HG03175 (cell line): ENCODE measurements at regions not wholly inside any gene's neighbourhood (a gene's known extent, or its start where the extent isn't known, plus 50 kb on each side); places are given as distances from the start of the nearest gene placed in this dataset.
"Not testable (repeated sequence)": the region's sequence is repeated elsewhere in the genome, so short reads cannot be mapped to it uniquely, and the experiment has no call there.

Experiments
- ATAC-seq: cut with Tn5 transposase; IDR thresholded peaks from one replicate; pipeline ENCODE4 v1.9.1; 2021; ENCODE audit warnings: mild to moderate bottlenecking, moderate library complexity; ENCODE audit not compliant: unreplicated experiment

DNA sequence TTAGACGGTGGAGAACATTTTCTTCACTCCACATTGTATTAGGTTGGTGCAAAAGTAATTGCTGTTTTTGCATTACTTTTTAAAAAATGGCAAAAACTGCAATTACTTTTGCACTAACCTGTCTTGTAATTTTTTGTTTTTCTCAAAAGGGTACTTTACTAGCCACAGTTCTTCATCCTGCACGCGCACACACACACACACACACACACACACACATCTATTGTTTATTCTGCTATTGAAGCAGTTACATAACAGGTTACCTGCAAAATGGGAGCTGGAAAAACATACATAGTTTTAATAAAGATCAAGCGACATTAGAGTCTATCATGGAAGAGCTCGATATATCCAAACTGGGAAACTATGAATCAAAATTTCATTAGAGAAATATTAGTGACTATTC, 235.2 kb downstream of the SIM1 start:
- ATAC-seq: no peak

DNA sequence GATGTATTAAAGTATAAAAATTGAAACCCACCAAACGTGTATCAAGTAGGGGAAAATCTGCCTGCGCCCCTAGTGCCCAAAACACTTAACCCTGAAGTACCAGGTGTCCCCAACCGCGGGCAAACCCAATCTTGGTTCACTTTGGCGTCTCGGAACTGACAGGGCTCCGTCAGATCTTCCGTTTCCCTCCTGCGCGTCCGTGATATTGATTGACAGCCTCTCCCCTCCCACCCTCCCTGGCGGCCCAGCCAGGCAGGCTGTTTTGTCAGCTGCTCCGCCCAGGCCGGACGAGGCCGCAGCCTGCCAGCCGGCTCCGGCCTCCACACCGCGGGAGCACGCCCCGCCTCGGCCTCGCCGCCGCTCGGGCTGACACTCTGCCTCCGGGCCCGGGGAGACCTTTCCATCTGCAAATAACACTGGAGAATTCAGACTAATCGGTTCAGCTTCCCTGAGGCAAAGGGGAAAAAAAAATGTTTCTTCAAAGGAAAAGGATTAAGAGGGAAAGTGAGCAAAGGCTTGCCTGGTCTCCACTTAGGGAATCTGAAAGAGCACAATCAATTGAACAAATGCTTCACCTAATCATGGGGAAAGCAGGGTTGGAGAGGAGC, 234.9 kb upstream of the MCHR2 start:
- ATAC-seq: peak; percentile 100

DNA sequence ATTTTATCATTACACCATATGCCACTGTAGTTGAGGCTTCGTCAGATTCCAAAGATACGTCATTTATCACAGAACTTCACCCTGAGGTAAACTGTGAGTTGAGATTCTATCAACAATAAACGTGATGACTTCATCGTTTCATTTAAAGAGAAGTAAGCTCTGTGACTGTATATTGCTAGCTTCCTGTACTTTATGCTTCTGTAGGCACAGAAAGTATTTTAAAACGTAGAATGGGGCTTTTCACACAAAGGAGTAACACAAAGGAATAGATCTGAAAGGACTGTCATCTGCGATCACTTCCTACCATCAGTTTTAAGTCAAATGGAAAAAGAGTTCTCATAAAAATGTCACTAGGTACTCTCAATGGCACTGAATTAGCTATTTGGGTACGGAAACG, 234.4 kb upstream of the MCHR2 start:
- ATAC-seq: peak; percentile 15

DNA sequence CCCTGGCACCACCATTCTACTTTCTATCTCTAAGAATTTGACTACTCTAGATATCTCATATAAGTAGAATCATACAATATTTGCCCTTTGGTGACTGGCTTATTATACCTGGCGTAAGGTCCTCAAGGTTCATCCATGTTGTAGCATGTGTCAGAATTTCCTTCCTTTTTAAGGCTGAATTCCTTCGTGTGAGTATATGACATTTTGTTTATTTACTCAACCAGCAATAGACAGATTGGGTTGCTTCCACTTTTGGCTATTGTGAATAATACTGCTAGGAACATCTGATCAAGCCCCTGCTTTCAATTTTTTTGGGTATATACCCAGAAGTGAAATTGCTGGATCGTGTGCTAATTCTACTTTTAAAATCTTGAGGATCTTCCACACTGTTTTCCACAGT, 232.8 kb upstream of the MCHR2 start:
- ATAC-seq: no peak

DNA sequence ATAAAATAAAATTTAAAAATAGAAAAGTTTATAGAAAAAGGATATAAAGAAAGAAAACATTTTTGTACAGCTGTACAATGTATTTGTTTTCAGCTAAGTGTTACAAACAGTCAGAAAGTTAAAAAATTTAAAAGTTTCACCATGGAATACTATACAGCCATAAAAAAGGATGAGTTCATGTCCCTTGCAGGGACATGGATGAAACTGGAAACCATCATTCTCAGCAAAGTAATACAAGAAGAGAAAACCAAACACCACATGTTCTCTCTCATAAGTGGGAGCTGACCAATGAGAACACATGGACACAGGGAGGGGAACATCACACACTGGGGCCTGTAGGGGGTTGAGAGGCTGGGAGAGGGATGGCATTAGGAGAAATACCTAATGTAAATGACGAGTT, 229.9 kb upstream of the MCHR2 start:
- not testable (repeated sequence) for ATAC-seq

DNA sequence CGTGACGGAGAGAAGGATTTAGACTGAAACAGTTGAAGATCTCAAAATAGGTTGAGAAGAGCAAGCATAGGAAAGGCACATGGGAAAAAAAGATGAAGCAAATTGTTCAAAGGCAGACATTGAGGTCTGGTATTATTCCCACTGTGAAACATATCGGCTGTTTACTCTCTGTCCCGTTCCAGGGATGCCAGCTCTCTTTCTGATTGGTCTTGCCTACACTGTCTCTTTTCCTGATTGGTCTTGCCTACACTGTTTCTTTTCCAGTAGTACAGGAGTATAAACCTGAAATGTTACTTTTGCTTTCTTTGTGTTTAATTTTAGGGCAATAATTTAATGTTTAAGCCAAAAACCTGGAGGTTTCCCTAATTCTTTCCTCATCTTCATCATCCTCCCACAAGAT, 226.5 kb upstream of the MCHR2 start:
- ATAC-seq: no peak

DNA sequence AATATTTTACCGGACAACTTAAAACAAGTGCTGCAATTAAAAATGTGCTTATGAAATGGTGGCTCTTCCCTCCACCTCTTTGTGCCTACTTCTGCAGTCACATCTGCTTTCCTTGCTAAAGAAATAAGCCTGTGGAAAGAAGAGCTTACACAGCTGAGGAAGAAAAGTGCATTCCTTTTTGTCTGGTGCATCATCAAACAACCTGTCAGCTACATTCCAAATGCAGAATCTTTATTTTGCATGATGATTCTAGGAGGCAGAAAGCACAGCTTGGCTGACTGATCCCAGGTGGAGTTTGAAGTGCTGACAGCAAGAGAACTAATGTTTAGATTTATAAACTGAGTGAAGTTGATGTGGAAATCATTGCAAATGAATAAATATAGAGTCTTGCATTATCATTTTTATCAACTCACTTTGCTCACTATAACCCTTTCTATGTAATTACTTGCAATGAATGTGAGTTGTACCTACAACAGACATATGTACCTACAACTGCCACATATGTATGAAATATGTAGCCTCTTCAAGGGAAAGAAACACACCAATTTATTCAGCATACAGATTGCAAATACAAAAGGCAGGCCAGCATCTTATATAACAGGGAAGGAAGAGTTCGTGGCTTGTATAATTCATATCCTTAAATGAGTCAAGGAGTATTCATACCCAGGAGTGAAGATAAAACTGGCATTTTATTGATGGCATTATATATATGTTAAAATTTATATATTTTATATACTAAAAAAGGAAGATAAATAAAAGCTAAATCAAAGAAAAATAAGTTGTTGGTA, 223.4 kb upstream of the MCHR2 start:
- no peak for ATAC-seq

DNA sequence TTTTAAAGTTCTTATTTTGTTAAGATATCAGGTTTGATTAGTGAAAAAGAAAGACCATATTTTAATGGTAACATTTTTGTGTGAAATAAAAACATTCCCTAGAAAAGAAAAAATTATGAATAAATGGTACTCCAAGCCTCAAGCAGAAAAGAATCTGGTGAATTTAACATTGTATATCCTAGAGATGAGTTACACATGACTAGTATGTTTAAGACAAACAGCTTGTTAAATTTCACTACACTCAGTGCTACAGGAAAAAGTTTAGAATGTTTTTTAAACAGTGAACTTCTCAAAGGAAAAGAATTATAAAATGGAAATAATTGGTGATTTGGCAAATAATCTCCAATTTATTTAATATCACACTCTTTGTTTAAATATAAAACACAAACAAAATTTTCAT, 222.7 kb upstream of the MCHR2 start:
- ATAC-seq: no peak

DNA sequence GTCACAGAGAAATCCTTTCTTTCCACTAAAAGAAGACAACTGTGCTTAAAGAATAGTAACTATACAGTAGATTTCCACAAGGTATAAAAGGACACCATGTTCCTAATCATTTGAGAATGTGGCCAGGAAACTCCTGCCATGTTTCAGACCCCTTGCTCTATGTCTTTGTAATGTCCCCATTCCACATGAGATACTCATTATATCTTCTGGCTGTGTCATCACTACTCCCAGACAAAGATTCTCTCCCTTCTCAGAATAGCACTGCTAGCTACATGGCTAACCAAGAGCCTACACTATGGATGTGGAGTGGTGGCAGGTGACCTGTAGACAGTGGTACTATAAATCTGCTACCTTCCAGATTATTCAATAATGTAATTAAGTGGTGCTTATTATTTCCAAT, 218.1 kb upstream of the MCHR2 start:
- no peak for ATAC-seq

DNA sequence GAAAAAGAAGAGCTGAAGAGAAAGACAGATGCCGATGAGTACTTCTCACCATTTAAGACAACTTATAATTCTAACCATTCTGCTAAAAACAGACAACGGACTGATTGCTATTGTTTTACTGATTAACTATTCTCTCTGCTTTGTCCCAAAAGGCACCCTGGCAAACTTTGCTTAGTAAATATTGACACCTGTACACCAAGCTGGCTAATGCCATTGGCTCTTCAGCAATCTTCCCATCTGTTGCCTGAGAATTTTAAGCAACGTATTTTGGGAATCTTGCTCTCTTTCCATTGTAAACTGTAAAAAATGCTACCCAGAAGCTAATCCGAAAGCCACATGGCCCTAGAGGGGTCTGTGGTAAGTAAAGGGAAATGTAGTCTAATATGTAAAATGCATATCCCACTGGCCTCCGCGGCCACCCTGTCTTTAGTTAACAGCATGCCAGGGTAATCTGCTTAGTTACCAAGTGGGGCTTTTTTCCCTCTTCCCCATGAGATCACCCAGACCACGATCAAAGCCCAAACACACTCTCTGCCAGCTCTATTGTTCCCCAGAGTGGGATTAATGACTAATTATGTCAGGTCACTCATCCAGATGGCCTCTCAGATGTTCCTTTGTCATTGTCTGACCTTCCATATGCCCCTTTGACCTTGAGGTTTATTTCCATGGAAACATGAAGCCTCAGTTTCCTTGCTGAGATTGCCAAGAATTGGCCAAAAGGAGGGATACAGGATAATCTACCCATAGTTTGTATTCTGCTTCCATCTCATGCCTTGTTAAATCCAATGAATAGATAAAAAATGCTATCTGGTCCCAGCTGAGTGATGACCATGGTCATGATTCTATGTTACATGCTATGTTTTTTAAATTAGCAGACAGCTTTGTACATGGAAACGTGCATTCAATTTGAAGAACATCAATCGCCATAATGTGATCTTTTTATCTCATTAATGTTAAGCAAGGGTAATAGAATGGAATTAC, 216.4 kb upstream of the MCHR2 start:
- ATAC-seq: no peak

DNA sequence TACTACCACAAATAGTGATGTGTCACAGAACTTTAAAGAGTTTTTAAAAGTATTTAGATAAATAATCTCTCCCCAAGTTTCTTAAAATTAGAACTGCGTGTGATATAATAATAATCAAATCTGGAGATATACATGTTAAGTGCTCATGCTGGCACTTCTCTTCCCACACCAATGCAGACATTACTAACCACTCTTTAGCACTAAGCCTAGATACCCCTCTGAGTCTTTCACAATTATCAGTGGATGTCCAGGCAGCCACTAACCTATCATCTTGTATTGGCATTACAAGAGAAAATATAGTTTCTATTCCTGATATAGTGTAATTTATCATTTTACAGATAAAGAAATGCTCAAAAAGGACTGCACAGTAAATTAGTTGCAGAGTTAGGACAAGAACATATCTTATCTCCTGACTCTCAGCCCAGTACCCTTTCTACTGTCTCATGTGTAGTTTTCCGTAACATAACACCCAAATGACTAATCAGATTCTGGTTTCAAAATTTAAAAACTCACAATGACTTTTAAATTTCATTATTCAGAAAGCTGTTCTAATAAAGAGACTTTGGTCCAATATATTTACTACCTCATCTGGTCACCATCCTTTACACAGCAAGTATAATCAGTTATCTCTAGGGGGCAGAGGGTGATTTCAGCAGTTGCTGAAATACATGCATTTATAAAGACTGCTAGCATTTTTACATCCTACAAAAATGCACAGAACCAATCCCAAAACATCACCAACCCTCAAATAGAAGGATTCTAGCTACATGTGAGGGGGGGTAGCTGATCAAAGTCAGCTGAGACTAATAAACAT, 215.5 kb upstream of the MCHR2 start:
- no peak for ATAC-seq

DNA sequence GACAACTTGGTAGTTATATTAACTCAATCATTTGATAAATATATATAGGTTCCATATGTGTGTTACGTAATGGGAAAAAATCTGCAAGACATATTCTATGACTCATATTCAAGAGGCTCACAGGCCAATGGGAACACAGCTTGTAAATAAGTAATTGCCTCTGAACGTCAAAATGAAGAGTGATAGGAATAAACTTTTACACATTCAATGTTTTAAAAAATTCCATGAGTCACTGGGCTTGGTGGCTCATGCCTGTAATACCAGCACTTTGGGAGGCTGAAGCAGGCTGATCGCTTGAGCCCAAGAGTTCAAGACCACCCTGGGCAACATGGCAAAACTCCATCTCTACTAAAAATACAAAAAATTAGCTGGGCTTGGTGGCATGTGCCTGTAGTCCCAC, 209.4 kb upstream of the MCHR2 start:
- ATAC-seq: no peak

DNA sequence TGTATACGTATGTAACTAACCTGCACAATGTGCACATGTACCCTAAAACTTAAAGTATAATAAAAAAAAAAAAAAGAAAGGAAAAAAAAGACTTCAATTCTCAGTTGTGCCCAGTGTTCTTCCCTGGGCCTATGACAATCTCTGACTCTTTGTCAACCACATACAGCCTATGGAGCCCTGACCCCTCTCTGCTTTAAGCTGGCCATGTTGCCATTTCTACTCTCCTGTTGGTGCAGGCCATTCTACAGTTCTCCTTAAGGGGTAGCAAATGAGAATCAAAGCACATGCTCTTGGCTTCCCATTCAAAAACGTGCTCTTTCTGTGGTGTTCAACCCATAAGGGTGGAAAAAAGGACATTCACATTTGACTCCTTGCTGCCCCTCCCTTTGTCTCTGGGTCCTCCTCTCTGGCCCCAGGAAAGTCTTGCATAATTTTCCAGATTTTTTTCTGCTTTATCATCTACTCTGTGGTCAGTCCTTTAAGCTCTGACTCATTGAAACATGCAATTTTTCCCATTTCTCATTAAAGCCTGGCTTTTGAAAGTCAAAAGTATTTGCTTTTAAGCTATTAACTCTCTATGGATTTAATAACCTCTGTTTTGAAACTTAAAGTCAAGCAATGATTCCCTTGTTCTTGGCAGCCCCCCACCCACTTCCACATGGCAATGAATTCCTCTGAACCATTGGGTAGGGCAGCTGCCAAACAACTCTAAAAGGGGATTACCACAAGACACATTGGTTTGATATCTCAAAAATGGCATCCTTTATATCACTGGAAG, 208.6 kb upstream of the MCHR2 start:
- ATAC-seq: no peak

DNA sequence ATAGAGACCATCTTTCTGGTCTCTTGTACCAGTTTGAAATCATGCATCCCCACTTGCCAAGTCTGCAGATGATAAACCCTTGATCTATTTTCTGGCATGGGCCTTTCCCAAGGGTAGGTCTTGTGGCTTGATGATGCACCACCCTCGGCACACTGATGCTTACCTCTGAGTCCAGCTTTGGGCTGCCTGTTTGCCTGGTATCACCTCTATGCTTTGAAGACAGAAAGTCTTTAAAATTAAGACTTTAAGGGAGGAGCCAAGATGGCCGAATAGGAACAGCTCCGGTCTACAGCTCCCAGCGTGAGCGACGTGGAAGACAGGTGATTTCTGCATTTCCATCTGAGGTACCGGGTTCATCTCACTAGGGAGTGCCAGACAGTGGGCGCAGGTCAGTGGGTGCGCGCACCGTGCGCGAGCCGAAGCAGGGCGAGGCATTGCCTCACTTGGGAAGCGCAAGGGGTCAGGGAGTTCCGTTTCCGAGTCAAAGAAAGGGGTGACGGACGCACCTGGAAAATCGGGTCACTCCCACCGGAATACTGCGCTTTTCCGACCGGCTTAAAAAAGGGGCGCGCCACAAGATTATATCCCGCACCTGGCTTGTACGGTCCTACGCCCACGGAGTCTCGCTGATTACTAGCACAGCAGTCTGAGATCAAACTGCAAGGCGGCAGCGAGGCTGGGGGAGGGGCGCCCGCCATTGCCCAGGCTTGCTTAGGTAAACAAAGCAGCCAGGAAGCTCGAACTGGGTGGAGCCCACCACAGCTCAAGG, 202.4 kb upstream of the MCHR2 start:
- not testable (repeated sequence) for ATAC-seq

DNA sequence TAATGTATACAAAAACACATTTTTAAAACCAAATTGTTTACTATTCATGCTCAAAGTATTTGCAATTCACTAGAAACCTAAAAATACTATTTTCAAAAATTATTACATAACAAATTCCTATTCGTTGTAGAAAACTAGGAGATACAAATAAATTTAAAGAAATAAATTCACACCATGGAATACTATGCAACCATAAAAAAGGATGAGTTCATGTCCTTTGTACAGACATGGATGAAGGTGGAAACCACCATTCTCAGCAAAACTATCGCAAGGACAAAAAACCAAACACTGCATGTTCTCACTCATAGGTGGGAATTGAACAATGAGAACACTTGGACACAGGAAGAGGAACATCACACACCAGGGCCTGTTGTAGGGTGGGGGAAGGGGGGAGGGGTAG, 201.2 kb upstream of the MCHR2 start:
- ATAC-seq: not testable (repeated sequence)

DNA sequence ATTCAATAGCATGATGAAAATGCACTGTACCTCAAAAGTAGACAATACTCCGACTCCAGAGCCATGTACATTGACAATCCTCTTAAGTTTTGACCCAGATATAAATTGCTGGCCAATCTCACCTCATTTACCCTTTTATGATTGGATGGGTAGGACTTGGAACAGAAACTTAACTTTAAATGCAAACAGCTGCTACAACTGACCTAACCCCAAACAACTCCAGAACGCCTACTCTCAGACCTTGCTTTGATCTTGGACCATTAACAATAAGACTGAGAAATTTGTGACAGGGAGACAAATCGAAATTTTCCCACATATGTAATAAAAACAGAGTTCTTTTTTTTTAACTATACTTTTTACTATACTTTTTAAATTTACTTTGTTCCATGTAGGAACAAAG, 200.5 kb upstream of the MCHR2 start:
- no peak for ATAC-seq

DNA sequence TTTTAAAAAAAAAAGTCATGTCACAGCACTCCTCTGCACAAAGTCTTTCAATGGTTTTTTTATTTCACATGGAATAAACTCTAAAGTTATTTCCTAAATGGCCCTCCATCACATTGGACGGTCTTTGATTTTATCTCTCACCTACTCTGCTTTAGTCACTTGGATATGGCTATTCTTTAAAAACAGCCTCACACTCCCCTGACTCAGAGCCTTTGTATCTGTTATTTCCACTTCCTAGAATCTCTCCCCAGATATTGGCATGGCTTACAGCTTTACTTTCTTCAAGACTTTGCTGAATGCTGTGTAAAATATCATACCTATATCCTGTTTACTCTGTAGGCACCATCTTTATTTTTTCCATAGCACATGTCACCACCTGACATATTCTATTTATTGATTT, 194.7 kb upstream of the MCHR2 start:
- no peak for ATAC-seq

DNA sequence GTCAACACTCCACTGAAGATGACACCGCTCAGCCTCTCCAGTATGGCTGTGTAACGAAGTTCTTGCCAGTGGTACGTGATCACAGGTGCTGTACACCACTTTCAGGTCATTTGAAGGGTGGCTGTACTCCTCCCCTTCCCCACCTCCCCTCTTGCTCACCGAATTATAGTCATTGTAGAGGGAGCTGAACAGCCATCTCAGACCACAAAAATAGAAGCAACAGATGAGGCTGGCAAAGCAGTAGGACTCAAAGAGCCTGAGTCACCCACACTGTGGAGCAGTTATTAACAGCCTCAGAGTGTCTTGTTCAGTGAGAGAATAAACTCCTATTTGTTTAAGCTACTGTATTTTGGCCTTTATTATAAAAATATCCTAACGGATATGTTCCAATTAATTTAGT, 192.5 kb upstream of the MCHR2 start:
- no peak for ATAC-seq

DNA sequence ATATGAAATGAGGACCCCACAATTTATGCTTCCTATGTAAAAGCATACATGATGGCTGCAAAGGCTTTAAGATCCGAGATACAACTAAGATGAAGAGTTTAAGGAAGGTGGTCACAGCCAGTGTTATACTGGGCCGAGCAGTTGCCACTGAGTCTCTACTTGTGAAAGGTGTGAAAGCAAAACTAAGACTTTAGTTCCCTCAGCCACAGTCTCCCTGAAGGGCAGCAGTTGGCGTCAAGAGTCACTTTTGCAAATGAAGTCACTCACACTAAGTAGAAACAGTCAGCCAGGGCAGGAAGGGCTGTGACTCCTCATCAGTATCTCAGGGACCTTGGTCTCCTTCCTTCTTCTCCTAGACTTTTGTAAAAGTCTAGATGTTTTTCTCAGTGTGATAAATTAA, 191.6 kb upstream of the MCHR2 start:
- peak; percentile 73 for ATAC-seq
